SU-DHL-6 (cell line): ENCODE measurements at regions not wholly inside any gene's neighbourhood (a gene's known extent, or its start where the extent isn't known, plus 50 kb on each side); places are given as distances from the start of the nearest gene placed in this dataset.

ENCODE experiments used
- H2AFZ ChIP-seq: fragments of 200-600 bp; sonication (generic); 2 replicates; pipeline ENCODE4 v1.6.1; 2014; ENCODE audit warnings: low read depth, mild to moderate bottlenecking, moderate library complexity, mixed read lengths, antibody characterized with exemption, low read length; ENCODE audit not compliant: severe bottlenecking
- H3F3A ChIP-seq: fragments of 200-600 bp; shearing (Covaris generic); 2 replicates; pipeline ENCODE4 v1.6.0; 2016; ENCODE audit warnings: antibody characterized with exemption, mild to moderate bottlenecking; ENCODE audit not compliant: insufficient read depth
- H3K27ac ChIP-seq: fragments of 200-600 bp; sonication (generic); 2 replicates; pipeline ENCODE4 v1.5.1; 2016; ENCODE audit warnings: low read depth, mild to moderate bottlenecking, low read length, moderate library complexity, mixed read lengths
- H3K27me3 ChIP-seq: fragments of 200-600 bp; sonication (generic), shearing (Covaris generic); 2 replicates; pipeline ENCODE4 v1.6.0; 2014; ENCODE audit warnings: mild to moderate bottlenecking, low read length
- H3K36me3 ChIP-seq: fragments of 200-600 bp; sonication (generic); 2 replicates; pipeline ENCODE4 v1.6.1; 2014; ENCODE audit warnings: mild to moderate bottlenecking, low read length, mixed read lengths
- H3K4me2 ChIP-seq: fragments of 300-600, 200-600 bp; shearing (Covaris generic), sonication (generic); 2 replicates; pipeline ENCODE4 v1.6.0; 2014; ENCODE audit warnings: low read length, low read depth, mild to moderate bottlenecking; ENCODE audit not compliant: poor library complexity, severe bottlenecking
- H3K4me3 ChIP-seq: fragments of 200-600 bp; sonication (generic); 2 replicates; pipeline ENCODE4 v1.5.1; 2014; ENCODE audit warnings: antibody characterized with exemption, low read length, mild to moderate bottlenecking, mixed read lengths; ENCODE audit not compliant: insufficient read depth, poor library complexity, severe bottlenecking
- H3K79me2 ChIP-seq: fragments of 200-600 bp; sonication (generic); 2 replicates; pipeline ENCODE4 v1.6.1; 2014; ENCODE audit warnings: mild to moderate bottlenecking, low read length, moderate library complexity; ENCODE audit not compliant: insufficient read depth
- H3K9ac ChIP-seq: fragments of 200-600 bp; sonication (generic); 2 replicates; pipeline ENCODE4 v1.7.0; 2014; ENCODE audit warnings: mild to moderate bottlenecking, low read length
- H3K9me2 ChIP-seq: fragments of 200-600 bp; sonication (generic); replicated peaks from 2 replicates; pipeline ENCODE4 v1.6.1; 2014; ENCODE audit warnings: low read length; ENCODE audit not compliant: insufficient read depth
- H3K9me3 ChIP-seq: fragments of 200-600 bp; sonication (generic); 2 replicates; pipeline ENCODE4 v1.6.1; 2014; ENCODE audit warnings: low read length, mixed read lengths; ENCODE audit not compliant: insufficient read depth
- H4K20me1 ChIP-seq: fragments of 200-600 bp; sonication (generic); 2 replicates; pipeline ENCODE4 v1.6.1; 2014; ENCODE audit warnings: low read depth, mild to moderate bottlenecking, antibody characterized with exemption, low read length, moderate library complexity, mixed read lengths
- CTCF ChIP-seq: fragments of 200-600 bp; sonication (generic); IDR thresholded peaks from one replicate; pipeline ENCODE4 v1.5.1; 2017; ENCODE audit warnings: antibody characterized with exemption, mild to moderate bottlenecking, low read length, moderate library complexity; ENCODE audit not compliant: insufficient read depth, poor library complexity, severe bottlenecking
- EZH2phosphoT487 ChIP-seq: fragments of 200-600 bp; sonication (generic), shearing (Covaris generic); conservative IDR thresholded peaks from 2 replicates; pipeline ENCODE4 v1.6.1; 2018; ENCODE audit warnings: mild to moderate bottlenecking, antibody characterized with exemption, low read length, moderate library complexity, mixed read lengths

- H3K9me3 ChIP-seq, result no peaks in the 10 kb centered on the region
- H3K9ac ChIP-seq, result no peak overlapping the region
- no peaks in the 10 kb centered on the region for H4K20me1 ChIP-seq
- H3K4me2 ChIP-seq, result no peak overlapping the region
- H2AFZ ChIP-seq, result no peak overlapping the region
- no peaks in the 10 kb centered on the region for H3K36me3 ChIP-seq
- no peak overlapping the region for H3K27ac ChIP-seq
- no peaks in the 10 kb centered on the region for H3F3A ChIP-seq
- no peaks in the 10 kb centered on the region for H3K9me2 ChIP-seq
- no peak overlapping the region for H3K4me3 ChIP-seq
- TF ChIP-seq CTCF (no peak), EZH2phosphoT487 (no peak)
- no peaks in the 10 kb centered on the region for H3K27me3 ChIP-seq
- H3K79me2 ChIP-seq, result no peaks in the 10 kb centered on the region
Observed at GRCh38 chr16:49928176-49929041, 72.5 kb upstream of the ZNF423 start.

- no peaks in the 10 kb centered on the region for H4K20me1 ChIP-seq
- no peaks in the 10 kb centered on the region for H3K36me3 ChIP-seq
- TF ChIP-seq EZH2phosphoT487, result no peak
- TF ChIP-seq CTCF, result no peak
- H3K9me2 ChIP-seq, result no peaks in the 10 kb centered on the region
- H3K27ac ChIP-seq, result no peak overlapping the region
- H3F3A ChIP-seq, result no peaks in the 10 kb centered on the region
- H3K27me3 ChIP-seq, result no peaks in the 10 kb centered on the region
- no peak overlapping the region for H3K4me2 ChIP-seq
- no peaks in the 10 kb centered on the region for H3K9me3 ChIP-seq
- H2AFZ ChIP-seq, result no peak overlapping the region
- H3K4me3 ChIP-seq, result no peak overlapping the region
- no peaks in the 10 kb centered on the region for H3K79me2 ChIP-seq
- no peak overlapping the region for H3K9ac ChIP-seq
Observed at GRCh38 chr16:49929626-49930025, 73.7 kb upstream of the ZNF423 start.

- H3K9me3 ChIP-seq, result no peaks in the 10 kb centered on the region
- TF ChIP-seq EZH2phosphoT487, result no peak
- TF ChIP-seq CTCF, result no peak
- no peak overlapping the region for H2AFZ ChIP-seq
Observed at GRCh38 chr16:49930841-49931240, 74.9 kb upstream of the ZNF423 start.

More at GRCh38 chr16:49930841-49931240, 74.9 kb upstream of the ZNF423 start:
- Histone ChIP-seq H3K27me3 (no peaks in the 10 kb centered on the region), H3K9ac (no peak overlapping the region), H3K4me2 (no peak overlapping the region), H3K79me2 (no peaks in the 10 kb centered on the region), H4K20me1 (no peaks in the 10 kb centered on the region), H3K27ac (no peak overlapping the region), H3K9me2 (no peaks in the 10 kb centered on the region), H3K4me3 (no peak overlapping the region), H3F3A (no peaks in the 10 kb centered on the region), H3K36me3 (no peaks in the 10 kb centered on the region)
